ENCODE measurements at regions not wholly inside any gene's neighbourhood (a gene's known extent, or its start where the extent isn't known, plus 50 kb on each side); places are given as distances from the start of the nearest gene placed in this dataset.
A peak's percentile ranks its signal among the peaks of the same experiment; 100 is the strongest.

DNA sequence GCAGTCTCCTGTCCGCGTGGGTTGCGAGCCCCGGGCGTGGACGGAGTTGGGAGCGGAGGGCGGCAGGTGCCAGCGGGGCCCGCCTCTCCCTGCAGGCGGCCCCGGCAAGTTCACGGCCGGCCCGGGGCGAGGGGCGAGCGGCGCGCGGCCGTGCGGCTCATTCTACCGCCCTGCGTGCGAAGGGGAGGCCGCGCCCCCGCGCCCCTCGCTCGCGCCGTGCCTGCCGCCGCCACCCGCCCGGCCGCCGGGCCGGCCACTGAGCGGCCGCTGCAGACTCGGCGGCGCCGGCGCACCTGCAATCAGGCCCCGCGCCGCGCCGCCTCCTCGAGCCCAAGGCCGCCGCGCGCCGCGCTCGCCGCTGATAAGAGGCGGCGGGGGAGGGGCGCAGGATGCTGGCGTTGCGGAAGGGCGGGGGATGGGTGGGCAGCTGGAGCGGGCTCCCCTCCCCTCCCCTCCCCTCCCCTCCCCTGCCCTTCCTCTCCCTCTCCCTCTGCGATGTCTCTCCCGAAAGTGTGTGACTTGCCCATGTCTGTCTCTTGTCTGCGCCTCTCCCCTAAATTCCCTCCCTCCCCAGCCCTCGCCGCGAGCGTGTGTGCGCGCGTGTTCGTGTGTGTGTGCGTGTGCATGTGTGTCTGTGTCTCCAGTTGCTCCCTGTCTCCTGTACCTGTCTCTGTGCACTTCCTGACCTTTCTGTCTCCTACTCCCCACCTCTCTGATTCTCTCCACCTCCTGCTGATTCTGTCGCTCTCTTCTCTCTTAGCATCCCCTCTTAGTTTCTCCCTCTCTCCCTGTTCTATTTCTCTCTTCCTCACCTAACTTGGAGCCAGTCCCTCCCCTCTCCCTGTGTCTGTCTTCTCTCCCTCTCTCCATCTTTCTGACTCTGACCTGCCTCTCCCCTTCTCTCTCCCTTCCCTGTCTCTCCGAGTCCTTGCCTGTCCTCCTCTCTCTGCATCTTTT lies 768.1 kb upstream of the TBX3 start:
- no peak for DNase-seq

DNA sequence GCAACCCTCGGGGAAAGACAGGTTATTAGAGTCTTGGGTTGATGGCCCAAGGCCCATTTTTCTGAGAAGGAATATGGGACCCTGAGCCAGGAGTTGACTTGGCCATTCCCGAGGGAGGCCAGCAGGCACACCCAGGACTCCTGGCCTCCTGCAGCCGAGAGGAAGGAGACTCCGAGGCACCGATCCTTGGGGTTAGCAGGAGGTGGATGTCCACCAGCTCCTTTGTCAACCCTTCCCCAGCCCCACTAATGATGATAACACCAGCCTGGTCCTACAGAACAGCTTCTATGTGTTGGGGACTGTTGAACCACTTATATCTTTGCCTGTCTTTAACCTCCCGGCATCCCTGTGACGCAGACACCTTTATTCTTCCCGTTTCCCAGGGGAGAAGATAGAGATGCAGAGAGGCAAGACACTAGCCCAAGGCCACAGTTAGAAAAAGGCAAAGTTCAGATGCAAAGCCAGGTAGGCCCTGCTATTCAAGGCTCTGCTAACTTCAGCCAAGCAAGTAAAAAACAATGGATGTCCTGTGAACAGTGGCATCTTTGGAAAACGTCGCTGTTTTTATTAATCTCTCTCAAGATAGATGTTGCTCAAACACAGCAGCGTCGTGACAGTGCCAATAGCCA lies 767.3 kb upstream of the TBX3 start:
- no peak for DNase-seq

DNA sequence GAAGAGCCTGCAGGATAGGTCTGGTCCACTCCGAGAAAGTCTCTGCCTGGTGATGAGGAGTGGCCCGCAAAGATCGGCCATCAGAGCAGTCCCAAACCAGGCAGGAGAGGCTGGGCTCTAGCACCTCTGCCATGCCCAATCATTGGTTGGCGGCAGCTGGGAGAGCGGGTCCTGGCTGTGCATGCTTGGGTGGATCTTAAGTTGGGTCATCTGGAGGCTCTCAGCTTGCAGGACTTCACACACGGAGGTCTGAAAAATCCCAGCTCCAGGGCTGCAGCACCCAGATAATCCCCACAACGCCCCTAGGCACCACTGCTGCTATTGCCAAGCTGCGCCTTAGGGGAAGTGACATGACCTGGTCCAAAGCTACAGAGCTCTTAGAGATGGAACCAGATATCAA lies 766.7 kb upstream of the TBX3 start:
- DNase-seq, result no peak

DNA sequence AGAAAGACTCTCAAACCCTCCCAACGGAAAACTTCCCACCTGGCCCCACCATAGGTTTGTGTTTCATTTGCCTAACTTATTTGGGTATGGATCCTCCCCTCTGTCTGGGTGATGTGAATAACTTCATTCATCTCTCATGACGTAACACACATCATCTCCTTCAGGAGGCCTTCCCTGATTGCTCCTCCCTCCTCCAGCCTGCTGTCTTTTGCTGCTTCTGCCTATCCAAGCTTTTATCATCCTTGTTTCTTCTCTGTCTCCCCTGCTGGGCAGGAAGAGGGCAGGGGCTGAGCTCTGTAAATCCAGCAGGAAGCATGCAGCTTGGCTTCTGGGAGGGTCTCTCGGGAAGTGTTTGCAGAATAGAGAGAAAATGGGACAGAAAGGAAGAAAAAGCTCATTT lies 766.0 kb upstream of the TBX3 start:
- DNase-seq, result no peak

DNA sequence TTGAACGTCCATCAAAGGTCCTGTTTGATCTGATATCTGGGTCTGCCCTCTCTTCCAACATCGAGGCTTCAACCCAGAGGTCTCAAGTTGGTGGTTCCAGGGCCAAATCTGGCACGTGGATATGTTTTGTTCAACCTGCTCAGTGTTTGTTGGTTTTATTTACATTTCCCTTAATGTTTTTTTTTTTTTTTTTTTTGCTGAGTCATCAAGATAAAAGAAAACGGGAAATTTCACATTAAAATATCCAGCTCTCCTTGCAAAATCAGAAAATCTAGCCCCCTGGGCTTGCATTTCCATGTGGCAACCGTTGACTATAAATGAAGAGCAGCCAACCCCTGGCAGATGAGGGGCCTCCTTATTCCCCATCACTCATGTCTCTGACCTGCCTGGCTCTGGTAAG lies 765.6 kb upstream of the TBX3 start:
- no peak for DNase-seq

DNA sequence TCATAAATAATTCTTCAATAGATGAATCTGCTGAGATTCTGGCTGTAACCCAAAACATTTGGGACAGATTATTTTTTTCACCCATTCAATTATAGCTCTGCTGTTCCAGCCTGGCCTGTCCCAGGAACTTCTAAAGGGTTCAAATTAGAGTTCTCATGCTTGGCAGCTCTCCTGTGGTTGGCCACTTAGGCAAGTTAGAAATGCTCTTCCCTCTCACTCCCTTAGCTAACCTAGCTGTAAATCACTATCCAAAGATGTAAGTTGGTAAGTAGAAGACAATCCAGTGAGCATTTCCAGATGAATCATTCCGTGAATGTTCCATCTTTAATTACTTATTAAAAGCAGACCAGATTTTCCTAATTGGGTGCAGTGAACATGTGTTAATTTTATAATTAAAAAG lies 760.4 kb upstream of the TBX3 start:
- DNase-seq, result no peak

DNA sequence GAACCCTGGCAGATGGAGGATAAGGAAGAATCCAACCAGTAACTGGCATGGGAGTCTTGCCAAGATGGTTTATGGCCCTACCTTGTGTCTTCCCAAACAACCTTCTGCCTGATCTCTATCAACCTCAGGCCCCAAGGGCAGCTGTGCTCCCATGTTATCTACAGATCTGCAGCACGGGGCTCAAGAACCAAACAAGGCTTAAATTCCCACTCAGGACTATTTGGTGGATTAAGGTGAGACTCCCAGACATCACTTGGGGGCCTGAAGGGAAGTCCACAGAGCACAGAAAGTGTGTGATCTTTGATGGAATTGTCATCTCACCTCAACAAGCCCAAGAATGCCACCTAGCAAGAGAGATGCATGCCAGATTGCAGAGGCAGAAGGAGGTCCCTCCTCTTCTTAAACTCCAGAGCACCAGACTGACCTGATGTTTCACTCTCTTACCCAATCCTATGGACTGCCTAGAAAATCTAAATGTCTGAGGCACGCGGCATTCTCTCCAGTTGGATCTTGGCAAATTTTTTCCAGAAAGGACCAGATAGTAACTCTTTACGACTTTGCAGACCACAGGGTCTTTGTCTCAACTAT lies 759.5 kb upstream of the TBX3 start:
- no peak for DNase-seq

DNA sequence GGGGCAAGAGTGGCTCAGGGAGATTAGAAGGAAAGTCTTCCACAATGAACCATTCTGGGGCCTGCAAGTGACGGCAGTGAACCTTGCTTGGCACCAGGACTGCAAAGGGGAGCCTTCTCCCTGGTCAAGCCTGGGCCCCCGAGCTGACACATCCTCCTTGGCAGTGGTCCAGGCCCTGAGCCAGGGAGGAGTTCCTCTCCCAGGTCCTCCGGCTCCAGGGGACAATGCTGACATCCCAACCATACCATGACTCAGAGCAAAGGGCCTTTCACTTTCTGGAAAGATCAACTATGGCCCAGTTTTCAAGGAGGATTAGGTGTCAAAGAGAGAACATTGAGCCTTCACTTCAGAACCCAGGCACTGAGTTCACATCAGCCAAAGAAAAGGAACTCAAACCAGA lies 756.5 kb upstream of the TBX3 start:
- DNase-seq, result peak; percentile 14

DNA sequence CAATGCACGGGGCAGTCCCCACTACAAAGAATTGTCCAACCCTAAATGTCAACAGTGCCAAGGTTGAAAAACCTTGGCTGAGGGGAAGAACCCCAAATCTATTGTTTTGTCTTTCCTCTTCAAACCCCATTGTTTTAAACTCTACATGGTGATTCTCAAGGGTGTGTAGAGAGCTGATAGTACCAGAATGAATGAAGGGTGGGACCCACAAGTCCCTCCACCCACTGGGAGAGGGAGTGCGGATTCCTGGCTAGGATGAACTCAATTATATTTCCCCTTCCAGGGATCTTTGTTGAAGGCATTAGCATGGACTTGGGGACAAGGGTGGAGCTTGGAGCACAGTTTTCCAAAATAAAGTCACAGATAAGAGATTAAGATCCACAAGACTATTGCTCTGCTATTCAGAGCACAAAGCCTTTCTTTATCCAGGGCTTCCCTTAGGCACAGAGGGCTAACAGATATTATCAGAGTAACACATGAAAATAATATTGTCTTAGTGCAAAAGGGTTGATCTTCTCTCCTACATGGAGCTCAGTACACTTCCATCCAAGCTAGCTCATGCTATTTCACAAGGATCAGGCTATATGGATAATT lies 755.1 kb upstream of the TBX3 start:
- no peak for DNase-seq

DNA sequence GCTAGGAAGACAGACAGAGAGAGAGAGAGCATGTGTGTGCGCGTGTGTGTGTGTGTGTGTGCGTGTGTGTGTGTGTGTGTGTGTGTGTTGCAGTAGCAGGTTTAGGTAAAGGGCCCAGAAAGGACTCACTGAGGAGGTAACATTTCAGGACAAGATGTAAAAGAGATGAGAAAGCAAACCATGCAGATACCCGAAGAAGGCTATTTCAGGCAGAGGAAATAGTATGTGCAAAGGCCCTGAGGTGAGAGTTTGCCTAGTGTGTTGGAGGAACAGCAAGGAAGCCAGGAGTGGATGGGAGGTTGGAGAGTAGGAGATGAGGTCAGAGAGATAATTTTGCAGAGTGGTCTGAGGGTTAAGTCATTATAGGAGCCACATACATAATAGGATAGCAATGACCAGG lies 754.3 kb upstream of the TBX3 start:
- no peak for DNase-seq

DNA sequence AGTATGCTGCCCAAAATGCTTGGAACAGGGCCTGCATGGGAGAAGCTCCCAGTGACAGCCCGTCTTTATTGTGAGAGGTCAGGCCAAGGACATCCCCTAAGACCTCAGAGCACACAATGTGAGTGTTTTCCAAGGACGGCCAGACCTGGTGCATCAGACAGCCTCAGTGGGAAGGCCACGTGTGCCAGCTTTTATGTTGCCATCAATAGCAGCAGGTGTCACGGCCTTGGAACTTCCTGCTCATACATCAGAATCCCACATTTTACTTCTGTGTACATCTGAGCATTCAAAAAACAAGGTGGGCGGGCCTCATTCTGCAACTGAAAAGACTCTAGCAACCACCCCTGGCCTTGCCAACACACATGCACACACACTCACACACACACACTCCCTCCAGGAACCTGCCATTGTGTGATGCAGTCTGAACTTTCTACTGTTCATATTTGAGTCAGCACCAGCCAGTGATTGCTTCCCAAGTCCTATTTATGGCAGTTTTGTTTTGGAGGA lies 753.1 kb upstream of the TBX3 start:
- DNase-seq, result no peak

DNA sequence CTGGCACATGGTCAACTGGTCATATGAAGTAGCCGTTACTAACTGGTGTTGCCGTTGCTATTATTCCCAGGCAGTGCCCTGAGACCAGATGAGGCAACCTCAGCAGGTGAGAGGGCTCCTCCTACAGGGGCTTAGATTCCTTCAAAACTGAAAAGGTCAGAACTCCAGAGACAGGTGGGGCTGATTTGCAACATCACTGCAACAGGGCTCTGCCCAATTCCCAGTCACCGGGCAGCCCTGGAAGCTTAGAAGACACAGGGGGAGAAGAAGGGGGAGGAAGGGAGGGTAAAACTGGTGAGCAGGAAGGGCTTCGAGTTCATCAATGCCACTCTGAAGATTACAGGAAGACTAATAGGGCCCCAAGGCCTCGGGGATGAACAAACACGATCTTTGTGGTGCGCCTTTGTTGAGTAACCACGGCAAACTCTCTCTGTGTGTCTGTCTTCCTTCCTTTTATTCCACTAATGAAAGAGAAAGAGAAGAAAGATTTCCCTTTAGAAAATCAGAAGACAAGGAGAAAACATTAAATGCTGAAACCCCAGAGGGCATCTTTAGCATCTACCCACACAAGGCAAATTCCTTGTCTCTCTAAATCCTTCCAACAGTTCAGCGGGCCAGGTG lies 749.1 kb upstream of the TBX3 start:
- no peak for DNase-seq

DNA sequence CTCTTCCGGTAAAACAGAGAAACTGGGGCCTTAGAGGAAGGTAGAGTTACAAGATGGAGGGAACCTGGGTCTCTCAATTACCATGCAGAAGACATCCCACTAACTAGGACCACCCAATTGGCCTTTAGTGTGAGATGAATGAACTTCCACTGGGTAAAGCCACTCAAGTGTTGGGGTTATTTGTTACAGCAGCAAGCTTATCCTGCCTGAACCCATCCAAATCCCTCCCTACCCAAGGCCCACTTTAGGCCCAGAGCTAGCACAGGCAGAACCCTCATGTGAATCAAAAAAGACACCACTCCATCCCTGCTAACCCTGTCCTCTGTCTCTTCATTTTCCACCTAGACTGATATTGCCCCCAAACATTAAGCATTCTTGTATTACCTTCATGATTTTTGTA lies 746.7 kb upstream of the TBX3 start:
- no peak for DNase-seq

DNA sequence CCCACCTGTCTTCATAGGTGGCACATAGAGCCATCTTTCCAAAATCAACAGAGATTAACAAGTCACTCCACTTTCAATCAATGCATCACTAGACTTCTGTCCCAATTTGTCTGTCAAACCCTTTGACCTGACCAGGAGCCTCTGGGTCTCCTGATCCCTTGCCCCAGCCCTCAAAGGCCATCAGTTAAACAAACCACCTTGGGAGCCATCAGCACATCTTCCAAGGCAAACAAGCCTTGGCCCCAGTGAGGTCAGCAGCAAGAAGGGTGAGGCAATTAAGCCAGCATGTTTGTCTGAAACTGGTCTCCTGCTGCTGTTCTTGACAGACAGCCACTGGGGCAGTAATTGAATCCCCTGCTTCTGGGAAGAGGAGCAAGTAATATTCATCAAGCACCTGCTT lies 742.8 kb upstream of the TBX3 start:
- no peak for DNase-seq

DNA sequence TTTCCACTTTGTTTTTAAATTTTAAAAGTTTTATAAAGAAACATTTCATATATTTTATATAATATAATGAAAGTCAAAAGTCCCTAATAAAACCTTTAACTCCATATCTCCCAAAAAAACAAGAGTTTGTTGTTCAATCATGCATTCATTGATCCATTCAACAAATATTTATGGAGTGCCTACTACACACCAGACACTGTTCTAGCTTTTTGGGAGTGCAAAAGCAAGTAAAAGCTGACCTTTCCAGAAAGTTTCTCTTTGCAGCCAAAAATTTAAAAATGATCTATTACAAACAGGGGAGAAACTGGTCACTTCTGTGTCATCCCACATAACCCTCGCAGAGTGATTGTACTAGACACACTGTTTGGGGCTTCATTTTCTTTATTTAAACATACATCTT lies 740.0 kb upstream of the TBX3 start:
- DNase-seq, result no peak

DNA sequence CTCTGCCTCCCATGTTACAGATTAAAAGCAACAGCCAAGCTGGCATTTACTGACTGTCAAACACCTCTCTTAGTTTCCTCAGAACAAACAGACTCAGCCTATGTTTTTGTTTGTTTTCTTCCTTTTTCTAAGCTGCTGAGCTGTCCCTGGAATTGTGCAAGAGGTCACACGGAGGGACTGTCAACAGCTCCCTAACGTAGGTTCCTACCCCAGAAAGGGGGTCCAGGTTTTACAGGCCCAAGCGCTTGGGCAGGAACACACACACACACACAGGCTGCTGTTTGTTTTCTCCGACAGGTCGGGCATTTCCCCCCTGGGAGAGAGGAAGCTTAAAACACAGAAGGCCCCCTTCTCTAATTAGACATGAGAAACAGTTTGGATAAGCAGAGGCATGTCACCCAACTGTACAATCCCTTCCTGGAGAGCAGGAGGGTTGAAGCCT lies 739.6 kb upstream of the TBX3 start:
- no peak for DNase-seq

DNA sequence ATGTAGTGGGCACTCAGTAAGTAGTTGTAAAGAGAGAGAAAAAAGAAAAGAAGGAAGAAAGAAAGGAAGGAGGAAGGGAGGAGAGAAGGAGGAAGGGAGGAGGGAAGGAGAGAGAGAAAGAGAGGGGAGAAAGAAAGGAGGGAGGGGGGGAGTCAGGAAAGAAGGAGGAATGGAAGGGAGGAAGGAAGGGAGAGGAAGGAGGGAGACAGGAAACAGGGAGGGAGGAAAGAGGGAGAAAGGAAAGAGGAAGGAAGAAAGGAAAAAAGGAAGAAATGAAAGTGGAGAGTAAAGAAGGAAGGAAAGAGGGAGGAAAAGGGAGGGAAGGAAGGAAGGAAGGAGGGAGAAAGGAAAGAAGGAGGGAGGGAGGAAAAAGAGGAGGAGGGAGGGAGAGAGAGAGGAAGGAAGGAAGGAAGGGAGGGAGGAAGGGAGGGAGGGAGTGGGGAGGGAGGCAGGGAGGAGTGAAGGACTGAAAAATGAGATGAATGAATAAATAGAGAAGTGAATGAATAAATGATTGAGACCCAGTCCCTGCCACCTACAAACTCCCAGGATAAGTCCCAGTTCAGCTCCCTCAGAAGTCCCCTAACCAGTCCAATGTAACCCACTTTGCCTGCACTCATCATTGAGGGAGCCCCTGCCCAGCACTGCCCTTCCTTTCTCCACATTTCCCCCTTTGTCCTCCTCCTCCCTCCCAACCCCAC lies 739.0 kb upstream of the TBX3 start:
- no peak for DNase-seq

DNA sequence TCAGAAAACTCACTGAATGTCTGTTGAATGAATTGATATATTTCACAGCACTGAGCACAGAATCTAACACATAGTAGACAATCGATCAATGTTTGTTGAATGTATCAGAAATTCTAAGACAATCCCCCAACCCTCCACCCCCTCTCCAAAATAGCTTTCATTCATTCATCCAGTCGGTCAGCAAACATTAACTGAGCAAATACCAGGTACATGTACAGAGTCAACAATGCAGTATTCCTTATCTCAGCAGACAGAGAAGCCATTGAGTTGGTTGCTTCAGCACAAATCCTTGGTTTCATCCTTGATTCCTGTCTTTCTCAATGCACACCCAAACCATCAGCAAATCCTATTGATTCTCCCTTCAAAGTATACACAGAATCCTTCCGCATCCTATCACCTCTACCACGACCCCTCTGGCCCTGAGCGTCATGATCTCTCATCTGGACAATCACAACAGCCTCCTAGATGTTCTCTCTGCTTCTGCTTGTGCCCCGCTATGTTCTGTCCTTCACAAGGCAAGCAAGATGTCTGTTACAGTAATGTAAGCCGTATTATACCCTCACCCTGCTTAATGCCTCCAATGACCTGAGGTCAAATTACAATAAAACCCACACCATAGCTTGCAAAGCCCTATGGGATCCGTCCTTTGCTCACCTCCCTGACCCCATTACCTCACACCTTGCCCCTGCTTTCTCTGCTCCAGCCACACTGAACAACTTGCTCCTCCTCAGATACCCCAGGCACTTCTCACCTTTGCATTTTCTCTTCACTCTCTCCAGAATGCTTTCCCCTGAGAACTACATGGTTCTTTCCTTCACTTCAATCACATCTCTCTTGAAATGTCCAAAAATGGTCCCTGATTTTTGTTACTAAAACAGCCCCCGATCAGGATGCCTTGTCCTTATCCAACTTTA lies 738.1 kb upstream of the TBX3 start:
- DNase-seq, result no peak

DNA sequence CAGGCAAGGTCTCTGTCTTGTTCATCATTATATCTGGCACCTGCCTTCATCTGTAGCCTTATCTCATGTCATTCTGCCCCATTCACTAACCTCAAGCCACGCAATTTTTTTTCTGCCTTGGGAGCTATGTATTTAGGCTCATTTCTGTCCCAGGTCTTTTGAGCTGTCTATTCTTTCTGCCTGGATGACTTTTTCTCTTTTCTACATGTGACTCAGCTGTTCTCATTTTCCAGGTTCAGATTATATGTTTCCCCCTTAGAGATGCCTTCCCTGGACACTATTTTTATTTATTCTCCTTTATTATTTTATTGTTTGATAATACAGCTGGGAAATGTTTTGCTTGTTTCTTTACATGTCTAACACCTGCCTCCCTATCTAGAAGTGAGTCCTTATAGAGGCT lies 737.4 kb upstream of the TBX3 start:
- DNase-seq, result no peak

DNA sequence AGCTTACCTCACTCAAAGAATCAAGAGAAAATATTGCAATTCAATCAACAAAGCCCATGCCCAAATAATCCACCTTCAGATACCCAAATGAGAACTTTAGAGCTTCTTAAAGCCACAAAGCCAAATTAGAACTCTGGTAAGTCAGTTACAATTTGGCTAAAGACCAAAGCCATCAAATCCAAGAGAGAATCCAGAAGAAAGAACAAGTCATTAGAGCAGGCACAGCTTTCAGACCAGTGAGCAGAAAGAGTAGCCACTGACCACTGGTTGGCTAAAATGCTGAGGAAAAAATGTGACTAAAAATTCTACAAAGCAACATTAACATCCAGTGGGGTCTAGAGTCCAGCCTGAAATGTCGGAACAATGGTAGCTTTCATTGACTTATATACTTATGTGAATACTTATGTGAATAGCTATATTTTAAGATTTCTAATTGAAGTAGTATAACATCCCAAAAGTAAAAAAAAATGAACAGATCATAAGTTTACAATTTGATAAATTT lies 735.2 kb upstream of the TBX3 start:
- no peak for DNase-seq

DNA sequence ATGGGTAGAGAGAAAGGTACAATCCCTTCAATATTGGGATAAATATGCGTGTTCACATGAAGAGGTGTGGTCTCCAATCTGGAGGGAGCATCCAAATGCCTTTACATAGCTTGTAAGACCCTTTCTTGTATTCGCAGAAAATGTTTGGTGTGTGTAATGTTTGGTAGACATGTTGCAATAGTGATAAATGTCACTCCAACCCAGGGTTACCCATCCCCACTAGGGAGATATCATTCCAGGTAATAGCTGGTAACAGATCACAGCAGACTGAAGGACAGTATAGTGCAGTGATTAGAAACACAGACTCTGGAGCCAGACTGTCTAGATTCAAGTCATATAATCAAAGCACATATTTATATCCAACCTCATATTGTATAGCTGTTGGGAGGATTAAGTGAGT lies 733.6 kb upstream of the TBX3 start:
- DNase-seq, result no peak

Data from HCEC 1CT (cell line).